HG03159 (cell line): ENCODE measurements at regions not wholly inside any gene's neighbourhood (a gene's known extent, or its start where the extent isn't known, plus 50 kb on each side); places are given as distances from the start of the nearest gene placed in this dataset.
"Not testable (repeated sequence)": the region's sequence is repeated elsewhere in the genome, so short reads cannot be mapped to it uniquely, and the experiment has no call there.

Experiments used
- ATAC-seq: cut with Tn5 transposase; IDR thresholded peaks from one replicate; pipeline ENCODE4 v1.9.1; 2021; ENCODE audit warnings: mild to moderate bottlenecking, moderate library complexity; ENCODE audit not compliant: unreplicated experiment

- ATAC-seq = no peak
These were observed 233.6 kb downstream of the TTLL2 start for GRCh38 chr6:167558246-167559177.

DNA sequence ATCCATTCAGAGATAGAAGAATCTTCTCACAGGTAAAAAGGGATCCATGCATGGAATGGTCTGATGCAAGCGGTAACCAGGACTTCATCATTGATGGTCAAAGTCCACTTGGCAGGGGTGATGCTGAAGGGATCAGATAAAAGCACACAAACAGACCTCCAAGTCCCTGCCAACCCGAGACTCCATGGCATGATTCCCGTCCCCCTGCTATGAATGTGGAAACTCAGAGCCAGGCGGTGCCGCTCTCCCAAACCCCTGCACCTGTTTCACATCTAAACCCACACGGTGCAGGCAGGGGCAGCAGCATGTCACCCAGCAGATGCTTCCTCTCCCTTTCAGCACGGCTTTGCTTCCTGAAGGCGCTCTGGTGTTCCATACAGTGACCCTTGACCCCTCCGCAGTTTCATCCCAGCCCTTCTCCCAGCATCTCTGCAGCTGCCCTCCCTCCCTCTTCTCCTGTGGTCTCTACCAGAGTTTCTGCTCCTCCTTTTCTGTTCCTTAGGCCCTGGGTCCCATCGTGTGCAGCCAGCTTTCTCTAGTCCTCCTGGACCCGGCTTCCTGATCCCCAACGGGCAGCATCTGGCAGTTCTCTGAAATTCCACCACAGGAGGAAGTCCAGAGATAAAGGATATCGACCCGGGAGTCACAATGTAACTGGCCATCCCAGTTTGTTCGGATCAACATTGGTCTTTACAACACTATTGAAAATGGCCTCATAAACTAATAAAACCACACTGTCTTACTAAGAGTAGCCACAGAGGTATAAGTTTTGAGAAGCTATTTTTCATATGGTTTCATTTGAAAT lies 235.0 kb downstream of the TTLL2 start:
- no peak for ATAC-seq

- no peak for ATAC-seq
These were observed 236.0 kb downstream of the TTLL2 start for GRCh38 chr6:167560673-167561569.

DNA sequence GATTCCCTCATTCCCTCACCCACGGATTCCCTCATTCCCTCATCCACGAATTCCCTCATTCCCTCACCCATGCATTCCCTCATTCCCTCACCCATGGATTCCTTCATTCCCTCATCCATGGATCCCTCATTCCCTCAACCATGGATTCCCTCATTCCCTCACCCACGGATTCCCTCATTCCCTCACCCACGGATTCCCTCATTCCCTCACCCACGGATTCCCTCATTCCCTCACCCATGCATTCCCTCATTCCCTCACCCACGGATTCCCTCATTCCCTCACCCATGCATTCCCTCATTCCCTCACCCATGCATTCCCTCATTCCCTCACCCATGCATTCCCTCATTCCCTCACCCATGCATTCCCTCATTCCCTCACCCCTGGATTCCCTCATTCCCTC lies 238.0 kb downstream of the TTLL2 start:
- ATAC-seq = not testable (repeated sequence)

DNA sequence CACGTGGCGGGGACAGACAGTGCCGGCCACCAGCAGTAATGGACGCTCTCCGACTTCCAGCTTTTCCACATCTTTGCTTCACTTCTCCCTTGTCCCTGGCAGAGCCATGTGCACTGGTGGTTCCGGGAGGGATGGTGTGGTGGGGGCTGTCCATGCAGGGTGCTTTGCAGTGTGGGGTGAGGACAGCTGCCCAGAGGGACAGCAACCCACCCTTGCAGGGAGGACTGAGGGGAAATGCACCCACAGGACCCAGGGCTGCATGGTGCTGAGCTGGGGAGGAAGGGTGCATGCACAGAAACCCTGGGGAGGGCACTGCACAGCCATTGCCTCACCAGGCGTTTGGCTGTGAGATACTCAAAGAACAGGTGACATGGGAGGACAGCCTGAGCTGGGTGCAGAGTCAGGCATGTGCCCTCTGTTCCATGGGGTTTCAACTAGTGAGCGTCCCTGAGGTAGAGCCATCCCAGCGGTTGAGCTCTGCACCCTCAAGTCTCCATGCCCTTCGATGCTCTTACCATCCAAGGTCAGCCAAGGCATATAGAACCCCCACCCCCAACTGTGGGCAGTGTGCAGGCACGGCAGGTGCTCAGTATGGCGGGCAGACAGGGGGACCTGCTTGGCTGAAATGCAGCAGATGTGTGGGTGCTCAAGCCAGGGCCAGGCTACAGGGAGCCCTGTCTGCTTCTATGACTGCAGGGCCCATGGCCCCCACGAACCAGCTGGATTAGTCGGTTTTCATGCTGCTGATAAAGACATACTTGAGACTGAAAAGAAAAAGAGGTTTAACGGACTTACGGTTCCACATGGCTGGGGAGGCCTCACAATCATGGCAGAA lies 239.7 kb downstream of the TTLL2 start:
- no peak for ATAC-seq

DNA sequence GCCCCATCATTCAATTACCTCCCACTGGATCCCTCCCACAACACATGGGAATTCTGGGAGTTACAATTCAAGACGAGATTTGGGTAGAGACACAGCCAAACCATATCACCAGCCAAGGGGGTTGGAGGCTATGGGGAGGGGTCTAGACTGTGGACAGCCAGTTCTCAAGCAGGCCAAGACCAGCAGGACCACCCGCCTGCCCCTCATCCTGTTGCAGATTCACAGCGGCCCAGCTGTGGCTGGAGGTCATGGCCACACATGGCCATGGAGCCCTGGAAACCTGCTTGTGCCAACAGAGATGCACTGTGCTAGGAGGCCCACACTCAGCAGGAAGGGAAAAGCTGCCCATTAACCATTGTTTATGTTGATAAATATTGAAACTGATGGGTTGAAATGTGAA lies 240.5 kb downstream of the TTLL2 start:
- no peak for ATAC-seq

DNA sequence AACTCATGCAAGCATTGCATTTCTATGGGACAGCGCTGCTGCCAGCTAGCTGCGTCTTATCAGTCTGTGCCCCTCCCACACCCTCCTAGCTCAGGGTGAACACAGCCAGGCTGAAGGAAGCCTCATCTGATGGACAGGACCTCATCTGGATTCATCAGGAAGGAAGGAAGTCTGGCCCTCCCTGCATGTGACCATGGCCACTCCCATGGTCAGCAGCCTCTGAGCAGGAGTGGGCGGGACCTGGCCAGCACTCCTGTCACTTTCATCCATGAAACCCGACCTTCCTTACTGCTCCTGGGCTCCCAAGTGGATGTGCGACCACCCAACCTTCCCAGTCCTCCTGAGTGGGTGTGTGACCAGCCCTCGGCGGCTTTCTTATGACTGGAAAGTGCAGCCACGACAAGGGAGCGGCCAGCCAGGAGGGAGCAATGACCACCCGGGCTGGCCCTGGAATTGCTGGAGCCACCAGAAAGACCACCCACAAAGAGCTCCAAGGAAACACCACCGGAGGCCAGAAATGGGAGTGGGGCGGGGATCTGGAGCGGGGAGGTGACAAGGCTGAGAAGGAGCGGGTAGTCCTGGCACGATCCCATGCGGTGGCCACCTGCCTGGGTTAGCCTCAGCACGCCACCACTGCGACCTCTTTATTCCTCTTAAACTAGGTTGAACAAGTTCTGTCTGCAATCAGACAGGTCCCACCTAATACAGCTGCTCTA lies 241.2 kb downstream of the TTLL2 start:
- no peak for ATAC-seq

- no peak for ATAC-seq
These were observed 241.8 kb downstream of the TTLL2 start for GRCh38 chr6:167566711-167567141.

- ATAC-seq = no peak
These were observed 242.5 kb downstream of the TTLL2 start for GRCh38 chr6:167567142-167568033.

GRCh38 chr6:167568407-167569024 lies 243.6 kb downstream of the TTLL2 start:
- no peak for ATAC-seq

DNA sequence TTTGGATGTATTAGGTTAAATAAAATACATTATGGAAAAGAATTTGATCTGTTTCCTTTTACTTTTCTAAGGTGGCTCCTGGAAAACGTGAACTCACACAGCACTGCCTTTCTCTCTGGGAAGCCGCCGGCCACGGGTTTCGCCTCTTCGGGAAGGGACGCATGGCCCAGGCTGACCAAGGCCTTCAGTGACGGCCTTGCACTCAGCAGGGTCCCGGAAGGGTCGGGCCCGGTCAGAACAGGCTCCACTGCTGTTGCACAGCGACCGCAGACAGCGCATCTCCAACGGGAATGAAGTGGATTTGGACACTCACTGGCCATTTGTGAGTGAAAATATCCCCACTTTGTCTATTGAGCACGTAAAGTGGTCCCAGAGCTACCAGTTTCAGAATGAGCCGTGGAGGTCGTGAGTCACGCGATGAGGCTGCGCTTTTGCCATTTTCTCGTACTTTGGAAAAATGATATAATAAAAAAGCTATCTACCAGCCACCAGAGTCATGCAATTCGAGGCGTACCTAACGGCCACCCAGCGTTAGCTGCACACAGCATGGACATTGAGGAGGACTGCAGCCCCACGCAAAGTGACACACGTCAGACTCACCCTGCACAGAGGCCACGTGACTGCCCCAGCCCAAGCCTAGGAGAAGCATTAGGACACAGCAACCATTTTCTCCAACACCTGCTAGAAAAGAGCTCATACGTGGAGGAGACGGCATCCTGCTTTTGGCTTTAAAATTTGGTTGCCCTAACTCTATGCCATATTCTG lies 244.3 kb downstream of the TTLL2 start:
- no peak for ATAC-seq

DNA sequence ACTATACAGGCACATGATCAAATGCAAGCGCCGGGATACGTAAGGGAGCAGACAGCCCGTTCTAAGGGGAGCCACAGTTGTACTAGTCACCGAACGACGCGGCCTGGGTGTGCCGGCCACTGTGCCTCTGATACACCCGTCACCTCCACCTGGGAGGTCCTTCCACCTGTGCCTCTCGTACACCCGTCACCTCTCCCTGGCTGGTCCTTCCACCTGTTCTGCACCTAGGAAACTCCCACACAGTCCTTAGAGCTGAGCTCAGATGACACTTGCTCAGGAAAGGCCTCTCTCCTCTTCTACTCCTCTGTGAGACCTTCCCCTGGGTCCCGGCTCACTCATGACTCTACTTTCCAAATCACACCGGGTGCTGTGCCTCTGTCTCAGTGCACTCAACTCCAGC lies 245.0 kb downstream of the TTLL2 start:
- ATAC-seq = no peak

DNA sequence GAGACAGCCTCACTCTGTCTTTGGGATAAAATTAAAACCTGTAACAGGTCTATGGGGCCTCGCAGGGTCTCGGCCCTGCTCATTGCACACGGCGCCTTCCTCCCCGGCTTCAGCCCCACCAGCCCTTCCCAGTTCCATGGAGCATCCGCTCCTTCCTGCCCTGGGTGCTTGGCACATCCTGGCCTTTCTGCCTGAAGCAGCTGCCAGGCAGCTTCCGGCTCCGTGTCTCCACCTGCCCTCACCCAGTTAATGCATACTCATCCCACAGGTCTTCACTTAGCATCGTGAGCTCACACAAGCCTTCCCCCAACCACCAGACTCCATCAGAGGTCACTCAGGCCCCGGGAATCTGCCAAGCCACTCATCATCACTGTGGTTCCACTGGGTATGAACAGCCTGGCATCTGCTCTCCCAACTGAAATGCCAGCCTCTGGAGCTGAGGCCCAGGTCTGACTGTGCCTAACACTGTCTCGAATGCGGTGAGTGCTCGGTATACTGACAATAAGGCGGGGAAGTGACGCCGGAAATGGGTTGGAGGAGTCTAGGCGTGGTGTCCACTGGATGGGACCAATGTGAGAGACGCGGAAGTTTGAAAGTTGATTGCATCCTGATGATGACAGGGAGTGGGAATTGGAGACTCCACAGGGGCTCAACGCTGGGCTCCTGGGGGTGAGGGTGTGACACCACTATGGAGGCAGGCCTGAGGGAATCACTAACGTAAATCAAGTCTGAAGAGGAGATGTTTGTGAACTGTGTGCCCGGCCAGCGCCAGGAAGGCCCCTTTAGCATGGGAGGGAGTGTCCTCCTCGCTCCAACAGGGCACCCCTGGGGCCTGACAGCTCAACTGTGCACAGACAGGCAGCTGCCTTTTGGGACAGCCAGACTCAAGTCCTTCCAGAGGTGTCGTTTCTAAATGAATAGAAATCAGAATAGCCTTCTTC lies 245.8 kb downstream of the TTLL2 start:
- no peak for ATAC-seq

DNA sequence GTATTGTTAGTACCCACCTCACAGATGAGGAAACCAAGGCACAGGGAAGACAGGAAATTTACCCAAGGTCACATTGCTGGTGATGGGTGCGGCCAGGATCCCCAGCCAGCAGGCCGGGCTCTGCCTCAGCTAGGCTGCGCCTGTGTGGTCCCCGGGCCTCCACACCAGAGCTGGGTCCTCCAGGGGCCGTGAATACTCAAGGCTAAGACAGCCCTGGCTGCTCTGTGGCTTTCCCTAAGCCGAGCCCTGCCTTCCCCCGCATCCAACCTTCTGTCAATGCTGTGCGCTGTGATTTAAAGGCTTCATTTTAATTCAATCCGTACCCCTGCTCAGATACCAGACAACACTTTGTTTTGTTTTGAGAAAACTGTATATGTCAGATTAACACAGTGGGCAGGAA lies 246.7 kb downstream of the TTLL2 start:
- no peak for ATAC-seq

DNA sequence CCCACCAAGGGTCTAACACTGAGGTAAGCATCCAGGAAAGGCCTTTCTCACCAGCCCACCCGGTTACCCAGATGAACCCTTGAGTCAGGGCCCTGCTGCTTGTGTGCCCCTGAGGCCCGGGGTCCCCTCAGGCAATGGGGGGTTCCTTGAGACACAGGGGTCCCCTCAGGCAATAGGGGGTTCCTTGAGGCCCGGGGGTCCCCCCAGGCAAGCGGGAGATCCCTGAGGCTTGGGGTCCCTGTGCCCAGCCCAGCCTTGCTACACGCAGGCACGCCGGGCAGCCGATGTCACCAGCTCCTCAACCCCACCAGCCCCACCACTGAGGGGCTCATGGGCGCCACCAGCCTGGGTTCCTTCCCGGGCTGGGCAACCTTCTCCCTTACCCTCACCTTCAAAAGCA lies 247.2 kb downstream of the TTLL2 start:
- no peak for ATAC-seq

DNA sequence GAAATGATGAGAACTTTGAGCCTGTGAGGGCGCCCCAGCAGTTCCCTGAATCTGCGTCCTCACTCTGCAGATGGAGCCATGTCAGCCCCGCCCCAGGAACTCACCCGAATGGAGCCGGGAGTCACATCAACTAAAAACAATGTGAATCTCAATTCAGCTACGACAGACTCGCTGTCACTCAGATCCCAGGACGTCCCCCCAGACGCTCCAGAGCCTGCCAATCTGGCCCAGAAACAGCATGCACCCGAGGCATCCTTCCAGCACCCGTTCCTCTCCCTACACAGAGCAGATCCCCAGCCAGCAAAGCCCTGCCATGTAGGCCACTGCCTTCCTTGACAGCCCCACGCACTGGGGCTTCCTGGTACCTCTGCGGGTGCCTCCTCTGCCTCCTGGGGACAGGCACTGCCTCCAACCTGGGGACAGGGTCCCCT lies 248.0 kb downstream of the TTLL2 start:
- no peak for ATAC-seq
